HG03571 (cell line): ENCODE measurements at regions not wholly inside any gene's neighbourhood (a gene's known extent, or its start where the extent isn't known, plus 50 kb on each side); places are given as distances from the start of the nearest gene placed in this dataset.

Experiments
- ATAC-seq: cut with Tn5 transposase; IDR thresholded peaks from one replicate; pipeline ENCODE4 v1.9.1; 2021; ENCODE audit not compliant: unreplicated experiment

DNA sequence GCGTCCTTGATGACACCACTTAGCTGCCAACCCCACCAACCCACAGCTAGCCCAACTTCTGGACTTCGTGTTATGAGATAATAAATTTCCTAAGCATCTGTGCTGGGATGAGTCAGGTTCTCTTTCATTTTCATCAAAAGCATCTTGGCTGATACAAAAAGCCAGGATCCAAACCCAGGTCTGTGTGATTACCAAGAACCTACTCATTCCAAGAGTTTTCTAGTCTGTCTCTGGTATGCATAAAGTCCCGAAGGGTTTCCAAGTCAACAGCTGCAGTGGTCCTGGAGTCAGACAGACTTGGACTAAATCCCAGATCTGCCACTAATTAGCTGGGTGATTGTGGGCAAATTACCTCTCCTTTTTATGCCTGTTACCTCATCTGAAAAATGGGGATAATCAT lies 55.5 kb upstream of the SERP2 start:
- no peak for ATAC-seq

DNA sequence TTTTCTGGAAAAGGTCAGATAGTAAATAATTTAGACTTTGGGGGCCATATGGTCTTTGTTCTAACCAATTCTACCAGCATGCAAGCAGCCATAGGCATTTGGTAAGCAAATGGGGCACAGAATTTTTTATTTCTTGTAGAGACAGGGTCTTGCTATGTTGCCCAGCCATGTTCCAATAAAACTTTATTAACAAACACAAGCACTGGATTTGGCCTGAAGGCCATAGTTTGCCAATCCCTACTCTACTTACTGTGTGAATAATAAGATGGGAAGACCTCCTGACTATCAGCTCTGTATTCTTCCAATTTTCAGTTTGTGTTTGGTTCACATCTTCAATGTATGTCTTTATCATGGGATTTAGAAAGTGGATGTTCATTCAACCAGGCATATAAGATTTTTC lies 53.0 kb upstream of the SERP2 start:
- ATAC-seq = no peak

DNA sequence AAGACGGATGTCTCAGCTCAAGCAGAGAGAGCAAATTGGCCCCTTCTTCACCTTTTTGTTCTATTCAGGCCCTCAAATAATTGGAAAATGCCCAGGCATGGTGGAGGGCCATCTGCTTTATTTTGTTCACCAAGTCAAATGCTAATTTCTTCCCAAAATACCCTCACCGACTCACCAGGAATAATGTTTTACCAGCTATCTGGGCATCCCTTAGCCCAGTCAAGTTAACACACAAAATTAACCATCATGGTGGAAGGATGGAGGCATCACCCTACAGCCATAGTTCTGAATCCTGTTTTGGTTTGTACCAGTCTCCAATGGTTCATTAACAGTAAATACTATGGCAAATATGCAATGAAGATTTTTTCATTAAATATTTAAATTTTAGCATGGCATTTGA lies 51.7 kb upstream of the SERP2 start:
- ATAC-seq = no peak

DNA sequence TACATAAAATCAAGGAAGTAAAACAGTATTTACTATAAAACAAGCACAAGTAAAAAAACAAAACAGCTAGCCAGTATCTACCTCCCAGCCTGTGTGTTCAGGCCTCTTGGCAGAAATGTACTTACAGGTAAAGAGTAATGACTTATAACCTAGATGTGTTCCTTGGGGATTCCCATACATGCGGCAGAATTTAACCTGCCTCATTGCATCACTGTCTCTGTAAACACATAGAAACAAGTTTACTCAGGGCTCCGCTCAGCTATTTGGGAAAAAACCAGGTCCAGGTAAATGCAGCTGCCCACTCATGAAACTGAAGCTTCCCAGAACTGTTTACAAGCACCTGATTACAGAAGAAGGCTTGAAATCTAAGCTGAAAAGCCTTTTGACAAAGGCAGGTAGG lies 50.7 kb upstream of the SERP2 start:
- no peak for ATAC-seq

DNA sequence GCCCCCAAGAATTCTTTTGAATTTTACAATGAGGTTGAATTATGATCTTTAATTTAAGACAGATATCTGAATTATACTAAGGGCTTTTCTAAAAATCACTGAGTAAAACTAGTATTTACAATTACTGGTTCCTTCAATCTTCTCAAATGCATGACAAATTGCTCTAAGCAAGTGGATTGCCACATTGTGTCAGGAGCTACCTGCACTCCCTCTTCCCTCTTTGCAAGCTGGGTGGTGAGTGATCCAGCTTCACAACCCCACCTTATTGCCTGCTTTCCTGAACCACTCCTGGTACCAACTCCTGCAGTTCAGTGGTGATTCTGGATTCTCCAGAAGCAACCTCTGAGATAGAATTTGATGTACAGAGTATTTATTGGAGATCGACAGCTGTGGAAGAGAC lies 49.9 kb upstream of the SERP2 start:
- ATAC-seq = no peak
